ENCODE measurements at regions not wholly inside any gene's neighbourhood (a gene's known extent, or its start where the extent isn't known, plus 50 kb on each side); places are given as distances from the start of the nearest gene placed in this dataset.
"Not testable (repeated sequence)": the region's sequence is repeated elsewhere in the genome, so short reads cannot be mapped to it uniquely, and the experiment has no call there.

DNA sequence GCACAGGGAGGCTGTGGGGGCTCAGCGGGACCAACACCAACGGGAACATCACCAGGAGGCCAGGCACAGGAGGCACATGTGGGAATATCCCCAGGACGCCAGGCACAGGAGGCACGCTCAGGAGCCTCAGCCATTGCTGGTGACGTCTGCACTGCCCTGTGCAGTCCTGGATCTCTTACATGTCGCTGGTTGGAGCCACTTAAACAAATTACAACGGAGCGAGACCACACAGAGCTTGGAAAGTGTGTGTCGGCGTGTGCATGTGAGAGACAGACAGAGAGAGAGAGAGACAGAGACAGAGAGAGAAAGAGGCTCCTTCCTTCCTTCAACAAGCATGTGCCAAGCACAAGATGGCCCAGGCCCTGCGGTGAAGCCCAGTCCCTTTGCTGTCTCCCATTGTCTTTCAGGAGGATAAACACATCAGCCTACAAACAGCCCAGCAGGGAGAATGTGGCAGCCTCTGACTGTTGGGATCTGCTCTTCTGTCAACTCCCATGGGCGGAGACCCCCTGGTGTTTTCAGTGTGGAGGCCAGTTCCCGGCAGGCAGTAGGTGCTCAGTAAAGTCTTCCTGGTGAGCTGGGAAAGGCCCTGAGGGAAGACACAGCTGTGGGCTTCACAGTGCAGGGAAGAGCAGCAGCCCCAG lies 112.7 kb upstream of the THBS2 start:
- TF ChIP-seq, protein P1, sequence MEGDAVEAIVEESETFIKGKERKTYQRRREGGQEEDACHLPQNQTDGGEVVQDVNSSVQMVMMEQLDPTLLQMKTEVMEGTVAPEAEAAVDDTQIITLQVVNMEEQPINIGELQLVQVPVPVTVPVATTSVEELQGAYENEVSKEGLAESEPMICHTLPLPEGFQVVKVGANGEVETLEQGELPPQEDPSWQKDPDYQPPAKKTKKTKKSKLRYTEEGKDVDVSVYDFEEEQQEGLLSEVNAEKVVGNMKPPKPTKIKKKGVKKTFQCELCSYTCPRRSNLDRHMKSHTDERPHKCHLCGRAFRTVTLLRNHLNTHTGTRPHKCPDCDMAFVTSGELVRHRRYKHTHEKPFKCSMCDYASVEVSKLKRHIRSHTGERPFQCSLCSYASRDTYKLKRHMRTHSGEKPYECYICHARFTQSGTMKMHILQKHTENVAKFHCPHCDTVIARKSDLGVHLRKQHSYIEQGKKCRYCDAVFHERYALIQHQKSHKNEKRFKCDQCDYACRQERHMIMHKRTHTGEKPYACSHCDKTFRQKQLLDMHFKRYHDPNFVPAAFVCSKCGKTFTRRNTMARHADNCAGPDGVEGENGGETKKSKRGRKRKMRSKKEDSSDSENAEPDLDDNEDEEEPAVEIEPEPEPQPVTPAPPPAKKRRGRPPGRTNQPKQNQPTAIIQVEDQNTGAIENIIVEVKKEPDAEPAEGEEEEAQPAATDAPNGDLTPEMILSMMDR (IDR thresholded peaks at IDR 0.05): no peak
- TF ChIP-seq POLR2AphosphoS5 (IDR thresholded peaks at IDR 0.05) (no peak), EP300 (IDR thresholded peaks at IDR 0.05) (no peak), POLR2A (IDR thresholded peaks at IDR 0.05; ENCODE audit: low read depth) (no peak)
- peak; percentile 86 for DNase-seq (ENCODE audit: extremely low spot score)
- Histone ChIP-seq H3K36me3 (no peaks in the 10 kb centered on the region), H3K27ac (replicated peaks in 1 of 4) (no peak overlapping the region), H3K27me3 (no peaks in the 10 kb centered on the region), H3K9me3 (no peaks in the 10 kb centered on the region), H3K4me1 (peaks cover 0 to 5% (median 0%) of the 10 kb centered on the region in 4 donors), H3K4me3 (no peak overlapping the region)
- 93% methylated on average over 13 of the region's 13 CpGs for WGBS
- intact Hi-C loops (cut with DNase I): no loop called here

DNA sequence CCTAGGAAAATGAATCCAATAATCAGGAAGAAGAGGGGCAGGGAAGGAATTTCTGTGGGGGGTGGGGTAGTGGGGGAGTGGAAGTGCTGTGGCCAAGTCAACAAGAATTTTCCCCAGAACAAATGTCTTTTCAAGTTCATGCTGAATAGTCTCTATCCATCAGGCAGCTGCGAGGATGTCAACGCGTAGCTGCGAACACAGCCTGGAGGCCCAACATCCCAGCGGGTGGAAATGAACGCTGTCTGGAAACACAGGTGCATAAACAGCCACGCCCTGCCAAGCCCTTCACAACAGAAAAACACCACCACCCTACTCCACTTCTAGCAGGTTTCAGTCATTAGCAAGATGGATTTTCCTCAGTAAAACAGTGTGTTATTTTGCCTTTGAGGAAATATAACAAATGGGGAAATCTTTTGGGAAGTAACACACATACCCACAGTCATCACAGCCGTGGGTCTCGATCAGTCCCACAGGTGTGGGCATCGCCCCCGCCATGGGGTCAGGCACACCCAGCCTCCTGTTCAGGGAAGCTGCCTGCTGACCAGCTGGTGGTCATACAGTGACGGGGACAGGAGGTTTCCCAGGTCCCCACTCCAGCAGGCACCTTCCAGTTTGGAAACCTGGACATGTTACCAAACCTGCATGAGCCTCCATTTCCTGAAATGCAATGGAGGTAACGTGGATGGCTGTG lies 112.1 kb upstream of the THBS2 start:
- WGBS: 74% methylated on average over 10 of the region's 13 CpGs
- intact Hi-C loops (cut with DNase I): no loop called here
- Histone ChIP-seq H3K9me3 (no peaks in the 10 kb centered on the region), H3K27ac (replicated peaks in 1 of 4) (no peak overlapping the region), H3K4me3 (no peak overlapping the region), H3K36me3 (no peaks in the 10 kb centered on the region), H3K4me1 (peaks cover 0 to 5% (median 0%) of the 10 kb centered on the region in 4 donors), H3K27me3 (no peaks in the 10 kb centered on the region)
- peak; percentile 72 for DNase-seq (ENCODE audit: extremely low spot score)
- TF ChIP-seq, protein P1 (IDR thresholded peaks at IDR 0.05): no peak
- no peak for TF ChIP-seq POLR2AphosphoS5 (IDR thresholded peaks at IDR 0.05)

DNA sequence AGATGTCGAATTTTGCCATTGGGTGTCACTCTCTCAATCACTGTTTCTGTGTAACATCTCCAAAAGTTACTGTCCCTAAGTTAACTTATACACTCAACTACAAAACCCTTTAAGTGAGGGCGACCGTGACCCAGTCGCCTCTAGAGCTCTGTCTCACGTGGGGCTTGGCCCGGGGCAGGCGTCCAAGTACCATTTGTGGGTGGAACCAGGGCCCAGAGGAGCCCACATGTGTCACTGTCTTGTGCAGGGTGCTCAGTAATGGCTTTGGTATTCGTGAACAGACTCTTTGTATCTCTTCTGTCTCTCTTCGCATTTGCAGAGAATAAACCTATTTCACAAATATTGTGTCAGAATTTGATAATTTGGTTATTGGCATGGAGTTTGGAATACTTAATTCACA lies 109.9 kb upstream of the THBS2 start:
- H3K27ac ChIP-seq (replicated peaks in 1 of 4): no peak overlapping the region

DNA sequence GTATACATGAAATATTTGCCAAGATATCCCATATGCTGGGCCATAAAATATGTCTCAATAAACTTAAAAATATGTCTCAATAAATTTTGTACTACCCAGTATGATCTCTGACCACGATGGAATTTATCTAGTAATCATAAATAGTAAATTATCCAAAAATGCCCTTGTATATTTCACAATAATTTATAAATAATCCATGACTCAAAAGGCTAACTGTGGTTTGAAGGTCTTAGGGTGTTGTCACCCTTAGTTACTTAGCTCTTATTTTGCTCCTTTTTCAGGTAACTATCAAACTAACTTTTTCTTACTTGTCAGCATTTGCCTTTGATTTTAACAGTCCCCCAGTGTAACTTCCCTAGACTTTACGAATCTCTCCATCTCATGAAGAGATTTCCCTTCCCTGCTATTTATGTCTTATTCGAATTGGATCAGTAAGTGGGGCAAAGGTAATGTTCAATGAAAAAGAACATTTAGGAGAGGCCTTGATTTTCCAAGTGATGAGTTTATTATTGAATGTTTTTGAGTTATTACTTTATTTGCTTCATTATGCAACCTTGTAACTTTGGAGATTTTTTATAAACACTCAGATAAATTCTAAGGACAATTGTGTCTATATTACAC lies 109.0 kb upstream of the THBS2 start:
- H3K4me1 ChIP-seq: no peaks in the 10 kb centered on the region
- no peak overlapping the region for H3K27ac ChIP-seq (replicated peaks in 1 of 4)
- TF ChIP-seq, protein P1 (IDR thresholded peaks at IDR 0.05): no peak
- TF ChIP-seq EP300 (IDR thresholded peaks at IDR 0.05): no peak
- no peak for TF ChIP-seq POLR2AphosphoS5 (IDR thresholded peaks at IDR 0.05)
- TF ChIP-seq POLR2A (IDR thresholded peaks at IDR 0.05; ENCODE audit: low read depth): no peak
- H3K9me3 ChIP-seq: no peaks in the 10 kb centered on the region
- no peaks in the 10 kb centered on the region for H3K36me3 ChIP-seq
- H3K4me3 ChIP-seq: no peak overlapping the region
- DNase-seq (ENCODE audit: extremely low spot score): no peak
- intact Hi-C loops (cut with DNase I): no loop called here
- WGBS: 78% methylated on average over 3 of the region's 3 CpGs
- no peaks in the 10 kb centered on the region for H3K27me3 ChIP-seq

More for the DNA sequence above, 109.9 kb upstream of the THBS2 start:
- Histone ChIP-seq H3K9me3 (no peaks in the 10 kb centered on the region), H3K36me3 (no peaks in the 10 kb centered on the region), H3K4me1 (no peaks in the 10 kb centered on the region), H3K27me3 (no peaks in the 10 kb centered on the region), H3K4me3 (no peak overlapping the region)
- TF ChIP-seq POLR2AphosphoS5 (IDR thresholded peaks at IDR 0.05): no peak
- TF ChIP-seq, protein P1 (IDR thresholded peaks at IDR 0.05): no peak
- intact Hi-C loops (cut with DNase I): no loop called here
- no peak for DNase-seq (ENCODE audit: extremely low spot score)
- 64% methylated on average over 9 of the region's 9 CpGs for WGBS

DNA sequence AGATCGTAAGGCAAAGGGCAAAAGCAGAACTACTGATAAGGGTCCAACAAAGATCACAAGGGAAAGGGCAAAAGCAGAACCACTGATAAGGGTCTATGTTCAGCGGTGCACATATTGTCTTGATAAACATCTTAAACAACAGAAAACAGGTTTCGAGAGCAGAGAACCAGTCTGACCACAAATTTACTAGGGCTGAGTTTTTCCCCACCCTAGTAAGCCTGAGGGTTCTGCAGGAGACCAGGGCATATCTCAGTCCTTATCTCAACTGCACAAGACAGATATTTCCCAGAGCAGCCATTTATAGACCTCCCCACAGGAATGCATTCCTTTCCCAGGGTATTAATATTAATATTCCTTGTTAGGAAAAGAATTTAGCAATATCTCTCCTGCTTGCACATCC lies 101.4 kb upstream of the THBS2 start:
- H3K27ac ChIP-seq (replicated peaks in 1 of 4); H3K27me3 ChIP-seq; intact Hi-C loops (cut with DNase I); DNase-seq (ENCODE audit: extremely low spot score); H3K9me3 ChIP-seq; H3K4me1 ChIP-seq; H3K4me3 ChIP-seq; H3K36me3 ChIP-seq: not testable (repeated sequence)
- 84% methylated on average over 3 of the region's 3 CpGs for WGBS

All from esophagus muscularis mucosa (tissue), 4 donors.